GM12878 (cell line): ENCODE measurements at regions not wholly inside any gene's neighbourhood (a gene's known extent, or its start where the extent isn't known, plus 50 kb on each side); places are given as distances from the start of the nearest gene placed in this dataset.

ENCODE experiments used
- ATAC-seq: fragments of 200-7000 bp; cut with Tn5 transposase; 3 replicates; pipeline ENCODE4 v1.9.1; 2020; ENCODE audit warnings: mild to moderate bottlenecking, moderate library complexity
- BruUV-seq: library from RNA; stranded (reverse); fragments of 400-500 nt; replicated peaks from 2 replicates; lab custom pipeline; 2021; lab: Mats Ljungman, UMichigan
- CTCF ChIA-PET: fragments of 300-600 bp; sonication (Branson Sonifier 250); formaldehyde crosslinking; extraction: SDS; loops from one replicate; lab custom pipeline; 2021; ENCODE audit warnings: inconsistent platforms; lab: Yijun Ruan, JAX
- POLR2A ChIA-PET: fragments of 350-600 bp; formaldehyde crosslinking; extraction: SDS; loops from one replicate; lab custom pipeline; 2021; ENCODE audit warnings: inconsistent platforms; lab: Charles Lee
- RAD21 ChIA-PET: fragments of 300-600 bp; sonication (Branson Sonifier 250); formaldehyde crosslinking; loops from one replicate; lab custom pipeline; 2023; ENCODE audit warnings: antibody characterized with exemption; ENCODE audit not compliant: unreplicated experiment; lab: Charles Lee
- SMC1A ChIA-PET: fragments of 300-600 bp; sonication (Branson Sonifier 250); formaldehyde crosslinking; loops from one replicate; lab custom pipeline; 2023; ENCODE audit not compliant: unreplicated experiment, uncharacterized antibody; lab: Charles Lee
- DNase-seq: peaks from one replicate; pipeline ENCODE4 v3.0.0-alpha.2; 2011; ENCODE audit warnings: low read depth, low spot score
- FAIRE-seq: peaks from 3 replicates; lab custom pipeline; 2011; peaks lifted over from hg19 to GRCh38; lab: Jason Lieb, UNC
- H2AFZ ChIP-seq: 2 replicates; pipeline ENCODE4 v1.6.0; 2011; ENCODE audit warnings: low read depth, low read length, control low read depth; ENCODE audit not compliant: control insufficient read depth
- H3K27ac ChIP-seq: 2 replicates; pipeline ENCODE4 v1.5.1; 2011; ENCODE audit warnings: control low read depth; ENCODE audit not compliant: control insufficient read depth, insufficient read depth
- H3K27me3 ChIP-seq, 2 experiments: replicated peaks in 1 of 2; 2 replicates each; pipeline versions ENCODE4 v1.6.0 to v1.6.1; 2011; ENCODE audit warnings: low read length in 1 of 2; ENCODE audit not compliant: control insufficient read depth in 2 of 2, insufficient read depth in 2 of 2
- H3K36me3 ChIP-seq, 2 experiments: 2 replicates each; pipeline ENCODE4 v1.5.1; 2011; ENCODE audit warnings: low read length in 1 of 2; ENCODE audit not compliant: control insufficient read depth in 2 of 2, insufficient read depth in 2 of 2
- H3K4me1 ChIP-seq: 2 replicates; pipeline ENCODE4 v1.6.1; 2011; ENCODE audit warnings: mild to moderate bottlenecking, low read length, moderate library complexity, mixed read lengths; ENCODE audit not compliant: control insufficient read depth, insufficient read depth
- H3K4me2 ChIP-seq: 2 replicates; pipeline ENCODE4 v1.6.0; 2011; ENCODE audit warnings: control low read depth; ENCODE audit not compliant: control insufficient read depth, insufficient read depth
- H3K4me3 ChIP-seq: fragments of 200-600 bp; sonication (generic); 2 replicates; pipeline ENCODE4 v1.5.1; 2016
- H3K79me2 ChIP-seq: 2 replicates; pipeline ENCODE4 v1.6.0; 2011; ENCODE audit warnings: low read length; ENCODE audit not compliant: control insufficient read depth, insufficient read depth
- H3K9ac ChIP-seq: 2 replicates; pipeline ENCODE4 v1.8.0; 2011; ENCODE audit warnings: low read length, control low read depth, mixed read lengths; ENCODE audit not compliant: control insufficient read depth, insufficient read depth
- H3K9me3 ChIP-seq: replicated peaks from 3 replicates; pipeline ENCODE4 v1.5.1; 2011; ENCODE audit warnings: mild to moderate bottlenecking, low read length; ENCODE audit not compliant: control insufficient read depth, insufficient read depth
- H4K20me1 ChIP-seq: 2 replicates; pipeline ENCODE4 v1.6.0; 2011; ENCODE audit not compliant: control insufficient read depth, insufficient read depth
- FOS ChIP-seq: IDR thresholded peaks from 3 replicates; pipeline ENCODE4 v1.6.1; 2011; ENCODE audit warnings: borderline replicate concordance; ENCODE audit not compliant: insufficient read length; ENCODE audit errors: extremely low read depth
- GABPA ChIP-seq: IDR thresholded peaks from 2 replicates; pipeline ENCODE4 v1.6.1; 2014; ENCODE audit warnings: antibody characterized with exemption, low read depth, mild to moderate bottlenecking, inconsistent platforms
- MTA2 ChIP-seq: fragments of 450-650 bp; IDR thresholded peaks from 2 replicates; pipeline ENCODE4 v1.6.1; 2016; ENCODE audit warnings: low read depth, mild to moderate bottlenecking, moderate library complexity
- RUNX3 ChIP-seq: IDR thresholded peaks from 2 replicates; pipeline ENCODE4 v1.6.1; 2012; ENCODE audit warnings: low read length, inconsistent platforms
- ZSCAN29 ChIP-seq: fragments of 450-650 bp; IDR thresholded peaks from 2 replicates; pipeline ENCODE4 v1.6.1; 2017; ENCODE audit warnings: mild to moderate bottlenecking, moderate library complexity
- WGBS: methylation state at CpG from one replicate; pipeline ENCODE4 v1.1.6; 2016; ENCODE audit warnings: low lambda C conversion rate; ENCODE audit not compliant: insufficient replicate concordance, insufficient coverage; ENCODE audit errors: missing lambda C conversion rate; 5-methylcytosine and 5-hydroxymethylcytosine counted together
- in situ Hi-C: fragments of 300-500 bp; cut with MboI; formaldehyde crosslinking; loops from 9 replicates; pipeline ENCODE4 v1.14.3; 2018; ENCODE audit warnings: mixed read lengths
- intact Hi-C: fragments of 100-400 bp; cut with micrococcal nuclease; formaldehyde crosslinking; loops from one replicate; pipeline ENCODE4 v1.14.2; 2022; ENCODE audit not compliant: unreplicated experiment
- TF ChIP-seq, protein P1 (sequence below): fragments of 450-650 bp; IDR thresholded peaks from 2 replicates; pipeline ENCODE4 v1.6.1; 2016; ENCODE audit warnings: mild to moderate bottlenecking

DNA sequence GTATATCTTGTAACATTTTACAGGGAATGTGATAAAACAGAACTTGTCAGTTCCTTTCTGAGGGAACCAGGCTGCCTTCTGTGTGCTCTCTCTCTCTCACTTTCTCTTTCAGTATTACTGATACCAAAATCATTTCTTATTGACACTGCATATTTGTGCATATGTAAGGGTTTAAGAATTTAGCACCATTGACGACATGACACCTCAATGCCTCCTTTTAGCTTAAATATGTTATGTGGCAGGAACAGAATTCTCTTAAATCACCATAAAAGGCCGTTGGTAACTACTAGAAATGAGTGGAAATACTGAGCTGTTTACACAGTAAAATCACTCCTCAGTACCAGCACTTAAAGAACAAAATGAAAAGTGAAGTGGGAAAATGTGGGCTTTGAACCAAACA is 457.7 kb upstream of the SYT1 start (continued):
- TF ChIP-seq, protein P1, sequence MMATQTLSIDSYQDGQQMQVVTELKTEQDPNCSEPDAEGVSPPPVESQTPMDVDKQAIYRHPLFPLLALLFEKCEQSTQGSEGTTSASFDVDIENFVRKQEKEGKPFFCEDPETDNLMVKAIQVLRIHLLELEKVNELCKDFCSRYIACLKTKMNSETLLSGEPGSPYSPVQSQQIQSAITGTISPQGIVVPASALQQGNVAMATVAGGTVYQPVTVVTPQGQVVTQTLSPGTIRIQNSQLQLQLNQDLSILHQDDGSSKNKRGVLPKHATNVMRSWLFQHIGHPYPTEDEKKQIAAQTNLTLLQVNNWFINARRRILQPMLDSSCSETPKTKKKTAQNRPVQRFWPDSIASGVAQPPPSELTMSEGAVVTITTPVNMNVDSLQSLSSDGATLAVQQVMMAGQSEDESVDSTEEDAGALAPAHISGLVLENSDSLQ, result peak; percentile 38; the same call in 1 of the 2 replicates
- TF ChIP-seq FOS (no peak), RUNX3 (no peak), MTA2 (0 out of 2 replicates have a peak, but pooled peaks have one; percentile 14), ZSCAN29 (no peak)

DNA sequence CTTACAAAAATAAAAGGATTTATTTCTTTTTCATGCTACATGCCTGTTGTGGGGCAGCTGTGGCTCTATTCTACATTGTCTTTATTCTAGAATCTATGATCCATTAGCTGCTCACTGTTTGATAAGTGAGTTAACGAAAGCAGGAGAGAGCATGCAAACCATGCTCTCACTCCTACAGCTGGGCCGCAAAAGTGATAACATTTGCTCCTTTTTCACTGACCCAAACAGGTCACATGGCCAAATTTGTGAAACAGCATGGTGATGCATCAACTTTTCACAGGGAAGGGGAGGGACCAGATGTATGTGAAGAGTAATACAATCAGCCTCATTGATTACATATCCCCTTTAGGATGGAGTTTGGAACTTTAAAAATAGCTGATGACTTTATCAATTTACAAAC is 456.9 kb upstream of the SYT1 start:
- Histone ChIP-seq H3K27ac (no peak overlapping the region), H3K4me3 (no peak overlapping the region), H3K79me2 (no peaks in the 10 kb centered on the region), H4K20me1 (no peaks in the 10 kb centered on the region), H2AFZ (no peak overlapping the region), H3K9ac (no peak overlapping the region), H3K9me3 (no peaks in the 10 kb centered on the region), H3K27me3 (no peaks in the 10 kb centered on the region), H3K4me2 (no peak overlapping the region), H3K36me3 (no peaks in the 10 kb centered on the region), H3K4me1 (no peaks in the 10 kb centered on the region; the same call in 1 of the 2 replicates)
- ChIA-PET POLR2A (no interaction called here), SMC1A (interaction anchor here (2.1 kb wide), 1 partner anchor 13 kb away, joined by 8 read pairs; no protein-coding TSS in a partner anchor), CTCF (interaction anchor here (0.8 kb wide), 1 partner anchor 12 kb away, joined by 5 read pairs; no protein-coding TSS in a partner anchor), RAD21 (no interaction called here)
- BruUV-seq, result no TSS peak
- no peak for DNase-seq
- in situ Hi-C loops, result no loop called here
- peak; percentile 15; the same call in 2 of the 3 replicates for ATAC-seq
- intact Hi-C loops, result no loop called here
- no peak for TF ChIP-seq GABPA
- WGBS, result 97% methylated on average over 2 of the region's 2 CpGs
- FAIRE-seq, result no peak
